Breast epithelium (tissue), 3 donors: ENCODE measurements at regions not wholly inside any gene's neighbourhood (a gene's known extent, or its start where the extent isn't known, plus 50 kb on each side); places are given as distances from the start of the nearest gene placed in this dataset.

ENCODE experiments used
- POLR2A ChIP-seq: fragments of 450-650 bp; IDR thresholded peaks from one replicate; pipeline ENCODE4 v1.6.1; 2016; ENCODE audit warnings: antibody characterized with exemption, mild to moderate bottlenecking, moderate library complexity
- POLR2AphosphoS5 ChIP-seq, 3 donors: sonication (generic); formaldehyde crosslinking; IDR thresholded peaks; one replicate each; pipeline ENCODE4 v1.6.1; 2017; ENCODE audit warnings: antibody characterized with exemption in 3 of 3
- TF ChIP-seq, protein P1 (sequence below), 3 donors: fragments of 450-650 bp; IDR thresholded peaks; one replicate each; pipeline ENCODE4 v1.5.1; 2016 to 2017; ENCODE audit warnings: antibody characterized with exemption in 3 of 3, mild to moderate bottlenecking in 3 of 3, moderate library complexity in 3 of 3

- TF ChIP-seq, protein P1, sequence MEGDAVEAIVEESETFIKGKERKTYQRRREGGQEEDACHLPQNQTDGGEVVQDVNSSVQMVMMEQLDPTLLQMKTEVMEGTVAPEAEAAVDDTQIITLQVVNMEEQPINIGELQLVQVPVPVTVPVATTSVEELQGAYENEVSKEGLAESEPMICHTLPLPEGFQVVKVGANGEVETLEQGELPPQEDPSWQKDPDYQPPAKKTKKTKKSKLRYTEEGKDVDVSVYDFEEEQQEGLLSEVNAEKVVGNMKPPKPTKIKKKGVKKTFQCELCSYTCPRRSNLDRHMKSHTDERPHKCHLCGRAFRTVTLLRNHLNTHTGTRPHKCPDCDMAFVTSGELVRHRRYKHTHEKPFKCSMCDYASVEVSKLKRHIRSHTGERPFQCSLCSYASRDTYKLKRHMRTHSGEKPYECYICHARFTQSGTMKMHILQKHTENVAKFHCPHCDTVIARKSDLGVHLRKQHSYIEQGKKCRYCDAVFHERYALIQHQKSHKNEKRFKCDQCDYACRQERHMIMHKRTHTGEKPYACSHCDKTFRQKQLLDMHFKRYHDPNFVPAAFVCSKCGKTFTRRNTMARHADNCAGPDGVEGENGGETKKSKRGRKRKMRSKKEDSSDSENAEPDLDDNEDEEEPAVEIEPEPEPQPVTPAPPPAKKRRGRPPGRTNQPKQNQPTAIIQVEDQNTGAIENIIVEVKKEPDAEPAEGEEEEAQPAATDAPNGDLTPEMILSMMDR (IDR thresholded peaks at IDR 0.05): no peak
- TF ChIP-seq POLR2A (no peak), POLR2AphosphoS5 (IDR thresholded peaks at IDR 0.05) (no peak)
These were observed 753.4 kb upstream of the MMS22L start for GRCh38 chr6:98036344-98036923.
